ENCODE measurements at regions not wholly inside any gene's neighbourhood (a gene's known extent, or its start where the extent isn't known, plus 50 kb on each side); places are given as distances from the start of the nearest gene placed in this dataset.

GRCh38 chr9:135218331-135219225 lies 131.1 kb downstream of the OLFM1 start:
- DNase-seq (ENCODE audit: insufficient read length, low spot score) (no peak), FAIRE-seq (no peak)

GRCh38 chr9:135219676-135220600 lies 132.5 kb downstream of the OLFM1 start:
- FAIRE-seq (no peak), DNase-seq (ENCODE audit: insufficient read length, low spot score) (no peak)

GRCh38 chr9:135220601-135221575 lies 133.4 kb downstream of the OLFM1 start:
- FAIRE-seq (no peak), DNase-seq (ENCODE audit: insufficient read length, low spot score) (no peak)

DNA sequence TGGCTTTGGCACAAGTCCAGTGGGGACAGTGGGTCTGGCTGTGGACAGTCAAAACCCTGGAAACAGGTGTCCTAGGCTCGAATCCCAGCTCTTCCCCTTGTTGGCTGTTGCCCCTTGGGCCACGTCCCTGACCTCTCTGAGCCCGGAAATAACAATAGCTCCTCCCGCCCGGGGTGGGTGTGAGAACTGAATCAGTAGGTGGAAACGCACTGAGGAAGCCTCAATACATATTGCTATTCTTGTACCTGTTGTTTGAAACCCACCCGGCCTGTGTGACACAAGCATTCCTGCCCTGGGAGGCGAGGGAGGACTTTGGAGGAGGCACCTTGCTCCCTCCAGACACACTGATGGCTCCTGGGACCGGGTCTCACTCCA lies 134.1 kb downstream of the OLFM1 start:
- DNase-seq (ENCODE audit: insufficient read length, low spot score) (no peak), FAIRE-seq (no peak)

- no peak for FAIRE-seq
Observed at GRCh38 chr9:135221951-135222631, 134.6 kb downstream of the OLFM1 start.

DNA sequence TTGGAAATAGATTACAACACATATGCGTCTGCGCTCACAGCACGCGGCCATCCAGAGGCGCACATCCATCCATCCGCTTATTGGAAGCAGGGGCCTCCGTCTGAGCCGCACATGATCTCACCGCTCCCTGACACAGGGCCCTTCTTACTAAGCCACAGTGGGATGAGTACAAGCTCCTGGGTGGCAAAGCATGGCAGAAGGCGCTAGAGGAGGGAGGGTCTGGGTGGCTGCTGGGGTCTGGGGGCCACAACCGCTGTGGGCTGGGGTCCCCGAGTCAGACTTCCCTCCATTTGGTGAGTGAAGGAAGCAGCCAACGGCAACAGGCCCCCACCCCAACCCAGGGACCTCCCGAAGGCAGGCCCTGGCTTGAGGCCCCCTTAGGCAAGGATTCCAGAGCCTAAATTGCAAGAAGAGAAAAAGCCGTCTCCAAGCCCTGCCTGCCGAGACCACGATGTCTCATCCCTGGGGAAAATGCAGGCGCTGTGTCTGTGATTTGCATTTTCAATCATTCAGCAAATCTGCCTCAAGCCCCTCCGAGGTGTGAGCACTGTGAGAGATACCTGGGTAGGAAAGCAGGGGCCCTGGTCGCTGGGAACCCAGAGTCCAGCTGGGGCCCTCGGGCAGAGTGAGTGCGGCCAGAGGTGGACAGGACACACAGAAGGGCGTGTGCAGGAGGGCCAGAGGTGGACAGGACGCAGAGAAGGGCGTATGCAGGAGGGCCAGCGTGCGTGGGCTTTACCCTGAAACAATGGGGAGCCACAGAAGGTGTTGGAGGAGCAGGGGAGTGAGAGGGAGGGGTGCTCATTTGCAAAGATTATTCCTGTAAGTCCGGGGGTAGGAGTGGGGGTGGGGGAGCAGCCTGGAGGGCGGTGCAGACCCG lies 135.7 kb downstream of the OLFM1 start:
- DNase-seq (ENCODE audit: insufficient read length, low spot score), result no peak
- no peak for FAIRE-seq

More at GRCh38 chr9:135221951-135222631, 134.6 kb downstream of the OLFM1 start:
- DNase-seq (ENCODE audit: insufficient read length, low spot score), result no peak

GRCh38 chr9:135223831-135224230 lies 136.4 kb downstream of the OLFM1 start:
- DNase-seq (ENCODE audit: insufficient read length, low spot score) (no peak), FAIRE-seq (no peak)

GRCh38 chr9:135224286-135224877 lies 136.9 kb downstream of the OLFM1 start:
- DNase-seq (ENCODE audit: insufficient read length, low spot score) (no peak), FAIRE-seq (no peak)

GRCh38 chr9:135224921-135225541 lies 137.6 kb downstream of the OLFM1 start:
- DNase-seq (ENCODE audit: insufficient read length, low spot score), result no peak
- FAIRE-seq, result no peak

GRCh38 chr9:135225619-135226228 lies 138.3 kb downstream of the OLFM1 start:
- FAIRE-seq (peak; percentile 74), DNase-seq (ENCODE audit: insufficient read length, low spot score) (no peak)

DNA sequence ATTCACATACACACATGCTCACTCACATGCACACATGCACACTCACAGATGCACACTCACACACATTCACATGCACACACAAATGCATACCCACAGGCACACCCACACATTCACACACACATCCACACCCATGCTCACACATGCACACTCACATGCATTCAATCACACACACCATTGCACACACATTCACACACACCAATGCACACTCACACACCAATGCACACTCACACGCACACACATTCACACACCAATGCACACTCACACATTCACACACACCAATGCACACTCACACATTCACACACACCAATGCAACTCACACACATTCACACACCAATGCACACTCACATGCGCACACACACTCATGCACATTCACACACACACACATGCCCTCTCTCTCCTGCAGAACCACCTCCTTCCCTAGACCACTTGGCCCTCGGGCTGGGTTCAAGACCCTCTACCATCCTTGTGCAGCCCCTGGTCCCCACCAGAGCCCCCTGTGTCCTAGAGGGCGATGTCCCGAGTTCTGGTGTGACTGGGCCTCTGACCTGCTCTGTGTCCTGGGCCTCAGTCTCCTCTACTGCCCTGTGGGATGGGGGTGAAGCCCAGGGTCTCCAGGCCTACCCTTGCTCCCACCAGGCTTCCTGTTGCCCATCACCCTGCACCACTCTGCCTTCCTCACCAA lies 139.0 kb downstream of the OLFM1 start:
- FAIRE-seq (peak; percentile 83), DNase-seq (ENCODE audit: insufficient read length, low spot score) (no peak)

DNA sequence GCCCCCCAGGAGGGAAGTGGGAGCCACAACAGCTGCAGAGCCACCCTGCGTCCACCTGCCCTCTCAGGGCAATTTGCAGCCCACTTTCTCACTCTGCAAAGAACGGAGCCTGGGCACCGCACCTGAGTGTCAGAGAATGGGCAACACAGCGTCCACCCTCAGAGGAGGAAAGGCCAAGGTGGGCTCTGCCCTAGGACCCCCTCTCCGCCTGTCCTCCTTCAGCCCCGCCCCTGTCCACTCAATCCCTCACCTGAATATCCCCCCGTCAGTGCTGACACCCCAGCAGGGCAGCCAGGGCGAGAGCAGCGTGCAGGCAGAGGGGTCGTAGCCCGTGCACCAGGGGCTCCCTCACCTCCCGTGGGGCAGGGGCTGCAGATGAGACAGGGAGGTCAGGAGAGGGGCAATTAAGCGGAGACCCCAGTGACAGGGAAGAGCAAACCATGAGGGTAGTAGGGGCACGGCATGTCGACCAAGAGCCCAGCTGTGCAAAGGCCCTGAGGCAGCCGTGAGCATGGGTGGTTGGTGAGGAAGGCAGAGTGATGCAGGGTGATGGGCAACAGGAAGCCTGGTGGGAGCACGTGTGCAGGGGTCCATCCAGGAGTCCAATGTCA lies 140.3 kb downstream of the OLFM1 start:
- FAIRE-seq, result no peak

GRCh38 chr9:135228345-135228982 lies 141.0 kb downstream of the OLFM1 start:
- FAIRE-seq, result no peak
- no peak for DNase-seq (ENCODE audit: insufficient read length, low spot score)

More for the DNA sequence above, 140.3 kb downstream of the OLFM1 start:
- DNase-seq (ENCODE audit: insufficient read length, low spot score), result no peak

GRCh38 chr9:135228983-135229625 lies 141.6 kb downstream of the OLFM1 start:
- no peak for DNase-seq (ENCODE audit: insufficient read length, low spot score)
- no peak for FAIRE-seq

- FAIRE-seq, result no peak
- no peak for DNase-seq (ENCODE audit: insufficient read length, low spot score)
Observed at GRCh38 chr9:135229701-135230385, 142.4 kb downstream of the OLFM1 start.
